HepG2 (cell line): ENCODE measurements at regions not wholly inside any gene's neighbourhood (a gene's known extent, or its start where the extent isn't known, plus 50 kb on each side); places are given as distances from the start of the nearest gene placed in this dataset.

Experiments used
- ATAC-seq: fragments of 200-7000 bp; cut with Tn5 transposase; 3 replicates; pipeline ENCODE4 v1.9.1; 2020; ENCODE audit warnings: mild to moderate bottlenecking, moderate library complexity
- BruUV-seq: library from RNA; stranded (reverse); fragments of 400-500 nt; replicated peaks from 2 replicates; lab custom pipeline; 2021; lab: Mats Ljungman, UMichigan
- CTCF ChIA-PET: fragments of 300-600 bp; formaldehyde crosslinking; extraction: SDS; loops from one replicate; lab custom pipeline; 2021; ENCODE audit warnings: low total read pairs, inconsistent platforms, low intra/inter-chr PET ratio; lab: Yijun Ruan, JAX
- POLR2A ChIA-PET: fragments of 350-600 bp; sonication (Branson Sonifier 250); formaldehyde crosslinking; loops from one replicate; lab custom pipeline; 2020; ENCODE audit warnings: antibody characterized with exemption, inconsistent platforms; lab: Yijun Ruan, JAX
- DNase-seq: peaks from one replicate; pipeline ENCODE4 v3.0.0-alpha.2; 2015; ENCODE audit warnings: low spot score
- FAIRE-seq: peaks from 3 replicates; lab custom pipeline; 2011; peaks lifted over from hg19 to GRCh38; lab: Jason Lieb, UNC
- H2AFZ ChIP-seq: one replicate; pipeline ENCODE4 v1.6.1; 2011; ENCODE audit warnings: low read length, inconsistent platforms
- H3K27ac ChIP-seq: fragments of 300-600 bp; 3 replicates; pipeline ENCODE4 v1.8.0; 2011; ENCODE audit warnings: mixed run types, mild to moderate bottlenecking, mixed read lengths, low read length, inconsistent platforms; ENCODE audit not compliant: insufficient read depth; ENCODE audit errors: extremely low read length
- H3K27me3 ChIP-seq, 2 experiments: fragments of 200-600 bp in 1 of 2; 2 replicates in 1 of 2; 3 replicates in 1 of 2; pipeline versions ENCODE4 v1.6.0 to v1.8.0; 2011; ENCODE audit warnings: low read length in 2 of 2, mild to moderate bottlenecking in 2 of 2, moderate library complexity in 2 of 2, inconsistent platforms in 1 of 2; ENCODE audit not compliant: insufficient read depth in 2 of 2, control insufficient read depth in 1 of 2
- H3K36me3 ChIP-seq, 2 experiments: fragments of 200-600 bp in 1 of 2; replicated peaks in 1 of 2; 2 replicates in 1 of 2; 3 replicates in 1 of 2; pipeline versions ENCODE4 v1.5.1 to v1.8.0; 2011; ENCODE audit warnings: low read length in 2 of 2, inconsistent platforms in 1 of 2; ENCODE audit not compliant: insufficient read depth in 2 of 2, control insufficient read depth in 1 of 2
- H3K4me1 ChIP-seq: 2 replicates; pipeline ENCODE4 v1.5.1; 2012; ENCODE audit warnings: low read length, inconsistent platforms; ENCODE audit not compliant: insufficient read depth
- H3K4me2 ChIP-seq: 2 replicates; pipeline ENCODE4 v1.6.0; 2011; ENCODE audit warnings: low read depth, low read length, inconsistent platforms
- H3K4me3 ChIP-seq, 3 experiments: fragments of 200-600 bp in 1 of 3; sonication (generic), shearing (Covaris generic) in 1 of 3; replicated peaks in 1 of 3; 2 replicates each; pipeline ENCODE4 v1.5.1; 2011 to 2016; ENCODE audit warnings: low read length in 3 of 3, inconsistent platforms in 2 of 3, low read depth in 2 of 3, mild to moderate bottlenecking in 2 of 3, control low read depth in 1 of 3, mixed read lengths in 1 of 3; ENCODE audit not compliant: insufficient read depth in 1 of 3
- H3K79me2 ChIP-seq: one replicate; pipeline ENCODE4 v1.6.1; 2011; ENCODE audit warnings: low read length, inconsistent platforms; ENCODE audit not compliant: insufficient read depth
- H3K9ac ChIP-seq: 2 replicates; pipeline ENCODE4 v1.6.0; 2011; ENCODE audit warnings: mild to moderate bottlenecking, low read depth, low read length, inconsistent platforms; ENCODE audit not compliant: insufficient read depth
- H3K9me3 ChIP-seq: 2 replicates; pipeline ENCODE4 v1.5.1; 2012; ENCODE audit warnings: mild to moderate bottlenecking, low read length
- H4K20me1 ChIP-seq: 2 replicates; pipeline ENCODE4 v1.6.0; 2011; ENCODE audit warnings: inconsistent platforms, mild to moderate bottlenecking, low read length, moderate library complexity; ENCODE audit not compliant: insufficient read depth
- ESRRA ChIP-seq: sonication (generic); formaldehyde crosslinking; IDR thresholded peaks from 2 replicates; pipeline ENCODE4 v1.5.1; 2020; ENCODE audit warnings: mild to moderate bottlenecking, low read depth, missing genetic modification reagents
- GPN1 ChIP-seq: sonication (generic); formaldehyde crosslinking; IDR thresholded peaks from 2 replicates; pipeline ENCODE4 v1.5.1; 2020; ENCODE audit warnings: missing genetic modification reagents, borderline replicate concordance
- KIAA2018 ChIP-seq: sonication (generic); formaldehyde crosslinking; IDR thresholded peaks from 2 replicates; pipeline ENCODE4 v1.5.0; 2020; ENCODE audit warnings: mild to moderate bottlenecking, missing genetic modification reagents, borderline replicate concordance
- MTA1 ChIP-seq: sonication (generic); formaldehyde crosslinking; IDR thresholded peaks from 2 replicates; pipeline ENCODE4 v1.4.0; 2020; ENCODE audit warnings: missing genetic modification reagents, mild to moderate bottlenecking, borderline replicate concordance
- NCOR1 ChIP-seq: fragments of 200-600 bp; sonication (generic); IDR thresholded peaks from 2 replicates; pipeline ENCODE4 v1.7.0; 2017; ENCODE audit warnings: antibody characterized with exemption, low read length, borderline replicate concordance
- ONECUT2 ChIP-seq: sonication (generic); formaldehyde crosslinking; IDR thresholded peaks from 2 replicates; pipeline ENCODE4 v1.4.0; 2020; ENCODE audit warnings: missing genetic modification reagents
- SP2 ChIP-seq: sonication (generic); formaldehyde crosslinking; IDR thresholded peaks from 2 replicates; pipeline ENCODE4 v1.5.1; 2020; ENCODE audit warnings: mild to moderate bottlenecking, missing genetic modification reagents
- ZNF326 ChIP-seq: sonication (generic); formaldehyde crosslinking; IDR thresholded peaks from 2 replicates; pipeline ENCODE4 v1.4.0; 2020; ENCODE audit warnings: missing genetic modification reagents, borderline replicate concordance
- ZNF34 ChIP-seq: sonication (generic); formaldehyde crosslinking; IDR thresholded peaks from 2 replicates; pipeline ENCODE4 v1.4.0; 2020; ENCODE audit warnings: mild to moderate bottlenecking, missing genetic modification reagents, borderline replicate concordance
- ZNF777 ChIP-seq: sonication (generic); formaldehyde crosslinking; IDR thresholded peaks from 2 replicates; pipeline ENCODE4 v1.4.0; 2020; ENCODE audit warnings: missing genetic modification reagents
- WGBS: methylation state at CpG from one replicate; pipeline ENCODE4 v1.1.6; 2017; ENCODE audit warnings: low lambda C conversion rate; 5-methylcytosine and 5-hydroxymethylcytosine counted together
- in situ Hi-C: cut with HindIII; loops from 2 replicates; pipeline ENCODE4 v1.10.0; 2017; ENCODE audit warnings: low pct_unique_long_range_greater_than_20kb; ENCODE audit not compliant: extremely low pct_ligation_motif_present
- intact Hi-C: fragments of 100-400 bp; cut with micrococcal nuclease; formaldehyde crosslinking; loops from one replicate; pipeline ENCODE4 v1.10.0; 2022; ENCODE audit not compliant: unreplicated experiment
- TF ChIP-seq, protein P1 (sequence below): sonication (generic); formaldehyde crosslinking; IDR thresholded peaks from 2 replicates; pipeline ENCODE4 v1.5.1; 2020; ENCODE audit warnings: mild to moderate bottlenecking, missing genetic modification reagents
- TF ChIP-seq, protein P2 (sequence below): sonication (generic); formaldehyde crosslinking; IDR thresholded peaks from 2 replicates; pipeline ENCODE4 v1.5.1; 2020; ENCODE audit warnings: mild to moderate bottlenecking, missing genetic modification reagents, borderline replicate concordance

DNA sequence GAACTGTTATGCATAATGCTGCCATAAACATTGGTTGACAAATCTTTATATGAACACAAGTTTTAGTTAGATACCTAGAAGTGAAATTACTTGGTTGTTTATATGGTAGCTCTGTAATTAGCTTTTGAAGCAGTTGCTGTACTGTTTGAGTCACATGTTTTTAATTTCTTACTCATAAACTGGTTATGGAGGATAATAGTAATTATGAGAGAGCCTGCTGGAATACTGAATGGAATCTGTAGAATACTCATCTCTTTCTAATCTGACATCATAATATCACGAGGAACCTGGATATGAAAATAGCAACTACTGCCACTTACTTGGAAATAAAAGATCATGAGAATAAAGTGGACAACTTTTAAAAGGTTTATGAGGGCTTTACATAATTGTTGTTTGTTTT lies 509.2 kb downstream of the CETN3 start:
- H3K36me3 ChIP-seq = no peaks in the 10 kb centered on the region
- H3K4me1 ChIP-seq = no peaks in the 10 kb centered on the region
- ChIA-PET CTCF (no interaction called here), POLR2A (no interaction called here)
- H3K27ac ChIP-seq = no peak overlapping the region
- H3K79me2 ChIP-seq = no peaks in the 10 kb centered on the region
- 3% methylated on average over 1 of the region's 1 CpG for WGBS
- FAIRE-seq (no peak), ATAC-seq (no peak), DNase-seq (no peak)
- H2AFZ ChIP-seq = no peak overlapping the region
- no TSS peak for BruUV-seq
- no peak overlapping the region for H3K9ac ChIP-seq
- H3K4me2 ChIP-seq = no peak overlapping the region
- peaks cover 23% of the 10 kb centered on the region for H3K9me3 ChIP-seq
- H4K20me1 ChIP-seq = no peaks in the 10 kb centered on the region
- in situ Hi-C loops = no loop called here
- no peak overlapping the region for H3K4me3 ChIP-seq
- intact Hi-C loops = no loop called here
- no peaks in the 10 kb centered on the region for H3K27me3 ChIP-seq
- TF ChIP-seq NCOR1 (no peak), MTA1 (no peak), ZNF326 (CRISPR knock-in tag) (no peak), ESRRA (no peak), SP2 (CRISPR knock-in tag) (no peak), KIAA2018 (no peak), ONECUT2 (CRISPR knock-in tag) (no peak), ZNF777 (CRISPR knock-in tag) (no peak), ZNF34 (CRISPR knock-in tag) (no peak), GPN1 (CRISPR knock-in tag) (no peak)
- TF ChIP-seq, protein P1, sequence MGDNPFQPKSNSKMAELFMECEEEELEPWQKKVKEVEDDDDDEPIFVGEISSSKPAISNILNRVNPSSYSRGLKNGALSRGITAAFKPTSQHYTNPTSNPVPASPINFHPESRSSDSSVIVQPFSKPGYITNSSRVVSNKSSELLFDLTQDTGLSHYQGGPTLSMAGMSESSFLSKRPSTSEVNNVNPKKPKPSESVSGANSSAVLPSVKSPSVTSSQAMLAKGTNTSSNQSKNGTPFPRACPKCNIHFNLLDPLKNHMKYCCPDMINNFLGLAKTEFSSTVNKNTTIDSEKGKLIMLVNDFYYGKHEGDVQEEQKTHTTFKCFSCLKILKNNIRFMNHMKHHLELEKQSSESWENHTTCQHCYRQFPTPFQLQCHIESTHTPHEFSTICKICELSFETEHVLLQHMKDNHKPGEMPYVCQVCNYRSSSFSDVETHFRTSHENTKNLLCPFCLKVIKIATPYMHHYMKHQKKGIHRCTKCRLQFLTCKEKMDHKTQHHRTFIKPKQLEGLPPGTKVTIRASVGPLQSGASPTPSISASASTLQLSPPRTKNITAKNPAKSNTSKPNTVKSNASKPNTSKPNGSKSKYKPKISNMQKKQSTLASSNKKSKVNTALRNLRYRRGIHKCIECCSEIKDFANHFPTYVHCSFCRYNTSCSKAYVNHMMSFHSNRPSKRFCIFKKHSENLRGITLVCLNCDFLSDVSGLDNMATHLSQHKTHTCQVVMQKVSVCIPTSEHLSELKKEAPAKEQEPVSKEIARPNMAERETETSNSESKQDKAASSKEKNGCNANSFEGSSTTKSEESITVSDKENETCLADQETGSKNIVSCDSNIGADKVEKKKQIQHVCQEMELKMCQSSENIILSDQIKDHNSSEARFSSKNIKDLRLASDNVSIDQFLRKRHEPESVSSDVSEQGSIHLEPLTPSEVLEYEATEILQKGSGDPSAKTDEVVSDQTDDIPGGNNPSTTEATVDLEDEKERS (CRISPR knock-in tag) = no peak
- TF ChIP-seq, protein P2, sequence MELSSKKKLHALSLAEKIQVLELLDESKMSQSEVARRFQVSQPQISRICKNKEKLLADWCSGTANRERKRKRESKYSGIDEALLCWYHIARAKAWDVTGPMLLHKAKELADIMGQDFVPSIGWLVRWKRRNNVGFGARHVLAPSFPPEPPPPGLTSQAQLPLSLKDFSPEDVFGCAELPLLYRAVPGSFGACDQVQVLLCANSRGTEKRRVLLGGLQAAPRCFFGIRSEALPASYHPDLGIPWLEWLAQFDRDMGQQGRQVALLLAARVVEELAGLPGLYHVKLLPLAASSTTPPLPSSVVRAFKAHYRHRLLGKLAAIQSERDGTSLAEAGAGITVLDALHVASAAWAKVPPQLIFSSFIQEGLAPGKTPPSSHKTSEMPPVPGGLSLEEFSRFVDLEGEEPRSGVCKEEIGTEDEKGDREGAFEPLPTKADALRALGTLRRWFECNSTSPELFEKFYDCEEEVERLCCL (CRISPR knock-in tag) = no peak
